22Rv1 (cell line): ENCODE measurements at regions not wholly inside any gene's neighbourhood (a gene's known extent, or its start where the extent isn't known, plus 50 kb on each side); places are given as distances from the start of the nearest gene placed in this dataset.

Experiments used
- H3K27ac ChIP-seq: fragments of 450-650 bp; 2 replicates; pipeline ENCODE4 v1.5.1; 2017
- CTCF ChIP-seq: fragments of 450-650 bp; IDR thresholded peaks from 2 replicates; pipeline ENCODE4 v1.5.1; 2017; ENCODE audit warnings: mild to moderate bottlenecking
- ZFX ChIP-seq: fragments of 450-650 bp; IDR thresholded peaks from 2 replicates; pipeline ENCODE4 v1.6.1; 2017; ENCODE audit warnings: antibody characterized with exemption, borderline replicate concordance

- no peak for TF ChIP-seq ZFX
- no peak for TF ChIP-seq CTCF
- H3K27ac ChIP-seq: no peak overlapping the region
These were observed 55.6 kb downstream of the SYNE3 start for GRCh38 chr14:95460647-95461478.

DNA sequence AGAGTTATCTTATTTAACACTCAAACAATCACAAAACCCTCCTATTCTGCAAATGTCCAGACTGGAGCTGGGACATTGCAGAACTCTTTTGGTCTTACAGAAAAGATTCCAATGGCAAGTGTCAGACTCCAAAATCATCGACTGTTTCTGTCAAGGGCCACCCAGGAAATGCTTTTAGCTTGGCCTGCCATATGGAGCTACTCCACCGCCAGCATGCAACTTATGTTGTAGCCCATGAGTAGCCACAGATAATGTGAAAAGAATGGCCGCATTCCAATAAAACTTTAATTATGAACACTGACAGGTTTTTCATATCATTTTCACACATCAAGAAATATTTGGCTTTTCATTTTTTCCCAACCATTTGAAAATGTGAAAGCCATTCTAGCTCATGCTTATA lies 57.5 kb downstream of the SYNE3 start:
- TF ChIP-seq CTCF (no peak), ZFX (no peak)
- H3K27ac ChIP-seq: no peak overlapping the region

DNA sequence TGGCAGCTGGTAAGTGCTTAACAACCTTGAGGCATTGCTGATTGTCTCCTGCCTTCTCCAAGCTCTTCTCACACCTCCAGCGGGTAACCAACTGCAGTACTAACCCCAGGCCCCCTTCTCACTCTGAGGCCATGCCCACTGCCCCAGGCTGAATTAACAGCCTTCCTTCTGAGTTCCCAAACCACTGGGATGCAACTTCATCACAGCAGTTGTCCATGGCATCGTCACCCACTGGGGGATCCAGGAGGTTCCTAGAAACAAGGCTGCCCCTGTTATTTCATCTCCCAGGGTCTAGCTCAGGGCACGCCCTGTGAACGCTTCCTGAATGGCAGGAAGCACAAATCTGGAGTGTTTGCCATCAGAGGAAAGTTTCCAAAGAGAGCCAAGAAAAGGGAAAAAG lies 58.0 kb downstream of the SYNE3 start:
- no peak overlapping the region for H3K27ac ChIP-seq
- no peak for TF ChIP-seq ZFX
- TF ChIP-seq CTCF: no peak

GRCh38 chr14:95456281-95456680 lies 60.2 kb downstream of the SYNE3 start:
- no peak overlapping the region for H3K27ac ChIP-seq
- TF ChIP-seq ZFX: no peak
- no peak for TF ChIP-seq CTCF

DNA sequence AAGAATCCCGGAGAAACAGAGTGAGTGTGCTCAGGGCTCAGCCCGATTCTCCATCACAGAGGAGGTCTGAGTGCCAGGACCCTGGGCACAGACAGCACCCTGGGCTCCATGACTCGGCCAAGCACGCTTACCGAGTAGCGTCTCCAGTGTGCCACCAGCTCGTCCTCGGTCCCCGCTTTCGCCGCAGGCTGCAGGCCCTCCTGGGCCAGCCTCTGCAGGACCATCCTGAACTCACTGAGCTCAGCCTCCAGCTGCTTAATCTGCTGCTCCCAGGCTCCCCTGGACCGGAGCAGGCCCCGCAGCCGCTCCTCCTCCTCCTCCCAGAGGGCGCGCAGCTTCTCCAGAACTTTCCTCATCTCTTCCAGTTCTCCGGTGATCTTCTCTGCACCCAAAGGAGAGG lies 61.2 kb downstream of the SYNE3 start:
- no peak overlapping the region for H3K27ac ChIP-seq
- TF ChIP-seq CTCF: no peak
- TF ChIP-seq ZFX: no peak

DNA sequence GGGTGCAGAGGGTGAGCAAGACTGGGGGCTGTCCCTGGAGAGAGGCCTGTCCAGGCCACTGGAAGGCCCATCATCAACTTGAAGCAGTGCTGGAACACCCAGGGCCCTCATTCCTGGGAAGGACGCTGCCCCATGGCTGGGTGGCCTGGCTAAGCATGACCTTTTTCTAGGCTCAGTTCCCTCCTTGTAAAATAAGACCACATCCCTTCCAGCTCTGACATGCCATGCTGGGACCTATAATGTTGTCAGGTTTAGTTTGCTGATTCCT lies 62.8 kb downstream of the SYNE3 start:
- no peak for TF ChIP-seq CTCF
- TF ChIP-seq ZFX: no peak
- H3K27ac ChIP-seq: no peak overlapping the region

GRCh38 chr14:95452893-95453712 lies 63.3 kb downstream of the SYNE3 start:
- no peak overlapping the region for H3K27ac ChIP-seq

More at GRCh38 chr14:95452893-95453712, 63.3 kb downstream of the SYNE3 start:
- no peak for TF ChIP-seq ZFX
- no peak for TF ChIP-seq CTCF
